GM23338 (cell line): ENCODE measurements at regions not wholly inside any gene's neighbourhood (a gene's known extent, or its start where the extent isn't known, plus 50 kb on each side); places are given as distances from the start of the nearest gene placed in this dataset.

Experiments
- CTCF ChIP-seq, 2 experiments: fragments of 200-600 bp in 1 of 2; sonication (generic) in 1 of 2; conservative IDR thresholded peaks; 2 replicates each; pipeline versions ENCODE4 v1.5.1 to v1.6.1; 2016 to 2017; ENCODE audit warnings: antibody characterized with exemption in 2 of 2, low read depth in 2 of 2, mild to moderate bottlenecking in 2 of 2, moderate library complexity in 1 of 2
- EZH2 ChIP-seq: fragments of 200-600 bp; sonication (generic); IDR thresholded peaks from one replicate; pipeline ENCODE4 v1.8.0; 2017; ENCODE audit warnings: antibody characterized with exemption, mild to moderate bottlenecking, low read depth; ENCODE audit not compliant: unreplicated experiment
- EZH2phosphoT487 ChIP-seq: fragments of 200-600 bp; sonication (generic); IDR thresholded peaks from one replicate; pipeline ENCODE4 v1.8.1; 2018; ENCODE audit warnings: antibody characterized with exemption; ENCODE audit not compliant: unreplicated experiment
- JUNB ChIP-seq: IDR thresholded peaks from one replicate; pipeline ENCODE4 v1.6.1; 2016; ENCODE audit warnings: antibody characterized with exemption; ENCODE audit not compliant: unreplicated experiment
- NANOG ChIP-seq: IDR thresholded peaks from 2 replicates; pipeline ENCODE4 v1.6.1; 2016; ENCODE audit warnings: antibody characterized with exemption, borderline replicate concordance
- POLR2AphosphoS5 ChIP-seq: IDR thresholded peaks from 2 replicates; pipeline ENCODE4 v1.6.1; 2016; ENCODE audit warnings: antibody characterized with exemption, low read depth
- REST ChIP-seq: IDR thresholded peaks from one replicate; pipeline ENCODE4 v1.6.1; 2018; ENCODE audit warnings: antibody characterized with exemption; ENCODE audit not compliant: unreplicated experiment
- STAT1 ChIP-seq: IDR thresholded peaks from one replicate; pipeline ENCODE4 v1.6.1; 2016; ENCODE audit warnings: antibody characterized with exemption; ENCODE audit not compliant: unreplicated experiment
- ZNF331 ChIP-seq: fragments of 250-450 bp; sonication (Bioruptor Pico); IDR thresholded peaks from 2 replicates; pipeline ENCODE4 v1.5.0; 2020; ENCODE audit warnings: low read depth, mild to moderate bottlenecking, moderate library complexity
- ZNF462 ChIP-seq: fragments of 250-450 bp; sonication (Bioruptor Pico); IDR thresholded peaks from 2 replicates; pipeline ENCODE4 v1.5.0; 2020; ENCODE audit warnings: mild to moderate bottlenecking, moderate library complexity

- no peak for TF ChIP-seq CTCF (conservative IDR thresholded peaks at IDR 0.05; ENCODE audit: low read depth in 2 of 2)
- no peak for TF ChIP-seq REST
- TF ChIP-seq POLR2AphosphoS5: no peak
- TF ChIP-seq EZH2phosphoT487: no peak
- no peak for TF ChIP-seq EZH2
- no peak for TF ChIP-seq JUNB
- TF ChIP-seq ZNF331: no peak
- TF ChIP-seq ZNF462 (CRISPR knock-in tag): no peak
- no peak for TF ChIP-seq STAT1
- TF ChIP-seq NANOG: no peak
Observed at GRCh38 chr2:2950403-2950952, 427.1 kb downstream of the EIPR1 start.
